Activated CD4-positive, alpha-beta T cell treated with anti-CD3 and anti-CD28 coated beads, Interleukin-2, amount 10 ng/mL, durations not matched to agents 24 days and 14 days (primary cell): ENCODE measurements at regions not wholly inside any gene's neighbourhood (a gene's known extent, or its start where the extent isn't known, plus 50 kb on each side); places are given as distances from the start of the nearest gene placed in this dataset.

ENCODE experiments used
- DNase-seq: peaks from one replicate; pipeline ENCODE4 v3.0.0; 2022
- H3K27ac Mint-ChIP-seq: one replicate; pipeline ENCODE4 v1.8.0; 2022; ENCODE audit warnings: mild to moderate bottlenecking, mixed read lengths
- H3K27me3 Mint-ChIP-seq: one replicate; pipeline ENCODE4 v1.8.0; 2022; ENCODE audit warnings: mixed read lengths
- H3K36me3 Mint-ChIP-seq: one replicate; pipeline ENCODE4 v1.8.0; 2022; ENCODE audit warnings: low read depth, mild to moderate bottlenecking, mixed read lengths
- H3K4me1 Mint-ChIP-seq: one replicate; pipeline ENCODE4 v1.8.0; 2021; ENCODE audit warnings: mixed read lengths
- H3K4me3 Mint-ChIP-seq: one replicate; pipeline ENCODE4 v1.8.0; 2022; ENCODE audit warnings: mild to moderate bottlenecking, moderate library complexity, mixed read lengths
- H3K9me3 Mint-ChIP-seq: one replicate; pipeline ENCODE4 v1.8.0; 2021; ENCODE audit warnings: mixed read lengths
- intact Hi-C: fragments of 100-400 bp; cut with micrococcal nuclease; formaldehyde crosslinking; loops from one replicate; pipeline ENCODE4 v1.15.1; 2023

DNA sequence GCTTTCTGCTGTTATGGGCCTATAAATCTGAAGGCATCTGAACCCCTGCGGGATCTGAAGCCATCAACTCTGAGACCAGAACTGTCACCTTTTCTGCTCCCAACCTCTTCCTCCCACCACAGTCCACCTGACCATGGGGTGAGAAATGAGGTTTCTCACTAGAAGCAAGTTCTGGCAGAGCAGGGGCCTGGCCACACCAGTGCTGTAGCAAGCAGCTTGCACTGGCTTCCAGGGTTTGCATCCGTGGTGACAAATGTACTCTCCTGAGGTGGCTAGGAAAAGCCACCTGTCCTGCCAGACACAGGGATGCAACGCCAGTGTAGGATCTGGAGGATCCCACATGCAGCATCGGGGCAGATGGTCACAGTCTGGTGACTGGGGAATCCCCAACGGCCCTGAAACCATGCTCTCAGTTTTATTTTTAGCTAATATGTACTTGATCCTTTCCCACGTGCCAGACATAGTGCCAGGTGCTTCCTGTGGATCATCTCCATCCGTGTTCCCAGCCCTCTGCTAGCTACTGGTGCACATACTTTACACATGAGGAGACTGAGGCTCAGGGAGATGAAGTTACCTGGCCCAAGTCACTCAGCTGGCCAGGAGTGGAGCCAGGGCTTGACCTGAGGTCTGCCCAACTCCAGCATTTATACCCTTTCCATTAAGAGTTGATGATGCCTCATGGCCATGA lies 122.1 kb upstream of the SPACA1 start:
- intact Hi-C loops: loop anchor here (2.0 to 5.0 kb wide), 2 partner anchors 69 to 533 kb away; no protein-coding TSS in a partner anchor
- no peak for DNase-seq
- Mint-ChIP-seq H3K36me3 (no peaks in the 10 kb centered on the region), H3K9me3 (no peaks in the 10 kb centered on the region), H3K4me3 (no peak overlapping the region), H3K4me1 (peaks cover 5% of the 10 kb centered on the region), H3K27ac (no peak overlapping the region), H3K27me3 (peaks cover 10% of the 10 kb centered on the region)

DNA sequence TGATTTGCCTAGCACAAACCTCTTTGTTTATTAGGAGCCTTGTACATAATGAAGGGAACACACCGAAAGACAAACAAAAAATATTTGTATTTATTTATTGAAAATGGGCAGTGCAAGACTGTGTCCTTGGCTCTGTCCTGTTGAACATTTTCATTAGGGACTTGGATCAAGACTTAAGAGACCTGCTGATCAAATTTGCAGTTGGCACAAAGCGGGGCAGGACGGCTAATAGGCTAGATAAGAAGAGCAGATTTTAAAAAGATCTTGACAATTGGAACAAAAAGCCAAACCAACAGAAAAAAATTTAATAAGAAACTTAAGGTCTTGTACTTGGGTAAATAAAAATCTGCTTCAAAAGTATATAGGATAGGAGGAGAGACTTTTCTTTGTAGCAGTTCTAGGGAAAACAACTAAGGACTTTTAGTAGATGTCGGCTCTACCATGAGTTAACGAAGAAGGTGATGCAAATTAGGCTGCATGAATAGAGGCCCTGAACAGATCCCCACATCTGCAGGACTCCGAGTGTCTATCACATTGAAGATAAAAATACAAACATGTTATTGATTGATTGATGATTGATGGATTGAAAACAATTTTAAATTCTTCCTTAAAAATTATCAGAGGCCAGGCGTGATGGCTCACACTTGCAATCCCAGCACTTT lies 124.1 kb upstream of the SPACA1 start:
- peaks cover 17% of the 10 kb centered on the region for H3K27me3 Mint-ChIP-seq
- peaks cover 5% of the 10 kb centered on the region for H3K4me1 Mint-ChIP-seq
- intact Hi-C loops: loop anchor here (2.0 kb wide), 1 partner anchor 67 kb away; no protein-coding TSS in a partner anchor
- no peaks in the 10 kb centered on the region for H3K36me3 Mint-ChIP-seq
- no peaks in the 10 kb centered on the region for H3K9me3 Mint-ChIP-seq
- no peak overlapping the region for H3K4me3 Mint-ChIP-seq
- no peak overlapping the region for H3K27ac Mint-ChIP-seq
- DNase-seq: no peak

DNA sequence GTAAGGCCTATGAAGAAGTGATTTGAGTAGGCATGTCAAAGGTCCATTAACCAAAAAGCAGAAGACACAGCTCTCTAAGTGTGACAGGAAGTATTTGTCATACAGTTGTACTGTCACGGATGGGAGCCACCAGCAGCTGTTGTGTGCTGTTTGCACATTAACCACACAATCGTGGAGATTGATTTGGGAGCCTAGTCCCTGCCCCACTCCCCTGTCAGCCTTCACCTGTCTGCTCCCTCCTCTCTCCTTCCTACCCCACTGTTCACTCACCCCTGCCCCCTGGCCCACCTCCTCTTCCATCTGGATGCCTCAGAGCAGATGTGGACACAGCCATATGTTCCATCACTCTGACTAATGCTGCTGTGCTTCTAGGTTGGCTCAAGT lies 124.7 kb upstream of the SPACA1 start:
- Mint-ChIP-seq H3K27ac (no peak overlapping the region), H3K27me3 (peaks cover 17% of the 10 kb centered on the region), H3K36me3 (no peaks in the 10 kb centered on the region)

DNA sequence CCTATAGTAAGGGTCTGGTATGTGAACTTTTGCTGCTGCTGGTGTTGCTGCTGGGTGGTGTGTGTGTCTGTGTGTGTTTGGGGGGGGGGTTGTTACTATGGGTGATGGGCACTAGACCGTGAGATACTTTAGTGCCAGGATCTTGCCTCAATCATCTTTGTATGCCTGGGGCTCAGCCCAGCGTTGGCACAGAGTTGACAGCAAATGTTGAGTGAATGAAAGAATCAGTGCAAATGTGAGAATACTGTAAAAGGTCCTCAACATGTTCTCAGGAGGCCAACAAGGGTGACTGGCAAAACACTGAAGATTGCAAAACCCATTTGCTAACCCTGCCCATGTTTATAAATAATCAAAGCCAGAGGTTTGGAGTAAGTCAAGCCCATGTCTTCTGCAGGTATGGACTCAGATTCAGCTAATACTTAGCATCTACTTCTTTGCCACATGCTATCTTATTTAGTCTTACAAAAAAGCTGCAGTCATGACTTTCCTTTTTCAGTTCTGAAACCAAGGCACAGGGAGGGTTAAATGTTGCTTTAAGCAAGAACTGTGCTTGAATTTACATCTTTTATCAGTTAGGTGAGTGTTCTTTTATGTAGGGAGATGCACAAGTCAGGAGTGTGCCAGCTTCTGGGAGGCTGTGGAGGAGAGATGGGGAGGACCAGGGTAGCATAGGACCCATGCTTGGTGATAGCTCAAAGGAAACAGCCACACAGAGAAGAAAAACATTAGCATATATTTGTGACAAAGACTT lies 125.3 kb upstream of the SPACA1 start:
- no peak overlapping the region for H3K4me3 Mint-ChIP-seq
- H3K36me3 Mint-ChIP-seq: no peaks in the 10 kb centered on the region
- DNase-seq: no peak
- peaks cover 17% of the 10 kb centered on the region for H3K27me3 Mint-ChIP-seq
- no peaks in the 10 kb centered on the region for H3K9me3 Mint-ChIP-seq
- H3K4me1 Mint-ChIP-seq: peaks cover 5% of the 10 kb centered on the region
- intact Hi-C loops: no loop called here
- peak overlapping the region; percentile 50 for H3K27ac Mint-ChIP-seq

More for the DNA sequence above, 124.7 kb upstream of the SPACA1 start:
- H3K9me3 Mint-ChIP-seq: no peaks in the 10 kb centered on the region
- no peak overlapping the region for H3K4me3 Mint-ChIP-seq
- H3K4me1 Mint-ChIP-seq: peaks cover 5% of the 10 kb centered on the region
- no peak for DNase-seq
- intact Hi-C loops: no loop called here

DNA sequence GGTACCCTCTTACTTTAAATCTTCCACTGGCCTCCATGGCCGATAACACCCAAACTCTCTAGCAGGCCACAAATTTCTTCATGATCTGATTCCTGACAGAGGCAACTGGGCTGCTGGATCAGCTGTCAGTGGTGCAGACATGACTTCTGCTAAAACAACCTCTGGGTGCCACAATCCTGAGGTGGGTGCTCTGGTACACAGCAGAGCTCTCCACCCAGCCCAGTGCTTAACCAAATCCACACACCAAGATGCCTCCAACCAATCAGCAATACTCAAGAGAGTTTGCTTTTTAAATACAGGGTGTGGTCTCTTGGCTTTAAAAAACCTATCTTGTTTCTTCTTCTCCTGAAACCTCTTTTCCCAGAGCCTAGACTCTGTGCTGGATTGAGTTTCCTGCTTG lies 126.6 kb upstream of the SPACA1 start:
- intact Hi-C loops: no loop called here
- Mint-ChIP-seq H3K27me3 (peaks cover 17% of the 10 kb centered on the region), H3K4me3 (no peak overlapping the region), H3K9me3 (no peaks in the 10 kb centered on the region), H3K27ac (no peak overlapping the region), H3K36me3 (no peaks in the 10 kb centered on the region), H3K4me1 (peaks cover 5% of the 10 kb centered on the region)
- no peak for DNase-seq

DNA sequence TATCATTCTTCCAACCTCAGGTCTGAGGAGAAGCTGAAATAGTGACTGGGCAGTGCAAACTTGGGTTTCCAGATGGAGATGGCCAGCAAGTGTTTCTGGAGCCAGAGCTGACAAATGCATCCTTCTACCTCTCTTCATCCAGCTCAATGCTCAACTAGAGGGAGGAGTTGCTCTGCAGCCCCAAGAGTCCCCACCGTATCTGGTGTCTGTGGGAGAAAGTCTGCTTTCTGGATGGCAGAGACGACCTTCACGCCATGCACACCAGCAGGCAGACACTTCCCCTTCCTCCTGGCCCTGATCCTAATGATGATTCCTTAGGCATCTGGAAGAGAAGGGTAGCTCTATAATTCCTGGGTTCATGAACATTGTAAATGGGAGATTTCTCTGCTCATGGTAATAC lies 127.4 kb upstream of the SPACA1 start:
- no peak for DNase-seq
- peaks cover 5% of the 10 kb centered on the region for H3K4me1 Mint-ChIP-seq
- H3K4me3 Mint-ChIP-seq: no peak overlapping the region
- intact Hi-C loops: no loop called here
- H3K27me3 Mint-ChIP-seq: peaks cover 17% of the 10 kb centered on the region
- H3K27ac Mint-ChIP-seq: no peak overlapping the region
- no peaks in the 10 kb centered on the region for H3K9me3 Mint-ChIP-seq
- no peaks in the 10 kb centered on the region for H3K36me3 Mint-ChIP-seq

DNA sequence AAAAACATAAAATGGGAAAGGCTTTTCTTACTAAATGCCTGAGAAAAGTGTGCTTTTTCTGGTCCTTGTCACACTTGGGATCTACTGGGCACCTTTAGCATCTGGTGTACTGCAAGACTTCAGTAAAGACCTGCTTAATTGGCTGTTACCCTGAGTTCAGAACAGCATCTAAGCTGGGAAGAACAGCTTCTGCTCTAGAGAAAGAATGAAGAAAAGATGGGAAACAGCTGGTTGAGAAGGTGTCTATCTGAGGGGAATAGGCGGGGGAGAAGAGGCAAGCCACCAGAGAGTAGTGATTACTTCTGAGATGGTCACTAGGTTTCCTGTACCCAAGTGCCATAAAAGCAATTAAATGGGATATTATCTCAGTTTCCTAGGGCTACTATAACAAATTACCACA lies 128.2 kb upstream of the SPACA1 start:
- Mint-ChIP-seq H3K27me3 (peaks cover 17% of the 10 kb centered on the region), H3K36me3 (no peaks in the 10 kb centered on the region), H3K4me3 (no peak overlapping the region), H3K9me3 (no peaks in the 10 kb centered on the region), H3K27ac (no peak overlapping the region), H3K4me1 (peaks cover 8% of the 10 kb centered on the region)
- DNase-seq: no peak
- intact Hi-C loops: no loop called here

DNA sequence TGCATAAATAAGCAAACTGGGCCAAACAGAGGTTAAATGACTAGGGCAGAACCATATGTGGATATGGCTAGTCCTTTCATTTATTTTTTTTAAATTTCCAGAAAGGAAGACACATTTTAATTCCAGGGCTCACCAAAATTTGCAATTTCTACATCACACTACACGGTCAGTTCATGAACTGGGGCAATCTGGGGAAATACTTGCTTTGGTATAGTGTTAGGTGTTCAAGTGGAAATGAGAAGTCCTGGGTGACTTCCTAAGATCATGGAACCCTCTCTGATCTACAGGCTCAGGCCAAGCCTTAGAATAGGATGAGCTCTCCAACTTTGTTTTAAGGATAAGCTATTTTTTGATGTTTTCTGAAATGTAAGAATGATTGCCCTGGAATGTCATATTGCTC lies 128.6 kb upstream of the SPACA1 start:
- DNase-seq: no peak
- H3K9me3 Mint-ChIP-seq: no peaks in the 10 kb centered on the region
- H3K4me3 Mint-ChIP-seq: no peak overlapping the region
- no peak overlapping the region for H3K27ac Mint-ChIP-seq
- H3K36me3 Mint-ChIP-seq: no peaks in the 10 kb centered on the region
- peaks cover 8% of the 10 kb centered on the region for H3K4me1 Mint-ChIP-seq
- H3K27me3 Mint-ChIP-seq: peaks cover 18% of the 10 kb centered on the region
- intact Hi-C loops: no loop called here

DNA sequence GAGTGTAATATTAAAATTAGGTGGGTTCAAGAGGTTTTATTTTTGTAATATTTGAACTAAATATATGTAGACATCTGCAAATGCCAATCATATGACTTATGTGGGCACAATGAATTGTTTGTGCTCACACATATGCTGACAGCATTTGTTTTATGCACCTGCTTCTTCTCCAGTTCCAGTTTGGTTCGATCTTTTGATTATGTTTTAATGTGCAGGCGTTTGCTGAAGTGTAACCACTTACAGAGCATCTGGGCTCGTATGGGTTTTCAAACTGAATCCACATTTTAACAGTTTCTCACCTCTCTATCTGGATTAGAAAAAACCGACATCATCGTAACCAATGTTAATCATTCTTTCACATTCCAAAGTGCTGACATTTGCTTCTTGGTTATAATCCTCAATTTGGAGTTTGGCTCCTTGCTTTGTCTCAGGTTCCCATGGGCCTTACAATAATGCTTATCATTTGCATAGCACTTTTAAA lies 129.1 kb upstream of the SPACA1 start:
- Mint-ChIP-seq H3K27me3 (peaks cover 19% of the 10 kb centered on the region), H3K4me3 (no peak overlapping the region), H3K27ac (no peak overlapping the region), H3K4me1 (peaks cover 9% of the 10 kb centered on the region), H3K36me3 (no peaks in the 10 kb centered on the region), H3K9me3 (no peaks in the 10 kb centered on the region)
- intact Hi-C loops: no loop called here
- no peak for DNase-seq

DNA sequence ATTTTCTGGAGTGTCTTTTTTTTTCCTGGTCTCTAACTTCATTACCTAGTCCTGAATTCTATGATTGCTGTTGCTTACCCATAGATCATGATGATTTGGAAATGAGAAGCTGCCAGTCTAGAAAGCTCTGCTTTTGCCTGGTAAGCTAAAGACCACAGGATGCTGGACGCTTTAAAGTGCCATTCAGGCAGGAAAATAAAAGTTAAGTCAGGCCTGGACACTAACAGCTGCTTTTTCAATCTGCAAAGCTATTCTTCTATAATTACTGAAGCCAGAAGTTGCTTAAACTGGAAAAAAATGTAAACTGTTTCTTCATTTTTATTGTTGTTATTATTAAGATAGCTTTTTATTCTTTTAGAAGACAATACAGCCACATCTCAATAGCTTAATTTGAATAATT lies 129.8 kb upstream of the SPACA1 start:
- no peaks in the 10 kb centered on the region for H3K9me3 Mint-ChIP-seq
- intact Hi-C loops: no loop called here
- no peak for DNase-seq
- H3K36me3 Mint-ChIP-seq: no peaks in the 10 kb centered on the region
- H3K27ac Mint-ChIP-seq: no peak overlapping the region
- peaks cover 10% of the 10 kb centered on the region for H3K4me1 Mint-ChIP-seq
- H3K4me3 Mint-ChIP-seq: no peak overlapping the region
- peaks cover 19% of the 10 kb centered on the region for H3K27me3 Mint-ChIP-seq

DNA sequence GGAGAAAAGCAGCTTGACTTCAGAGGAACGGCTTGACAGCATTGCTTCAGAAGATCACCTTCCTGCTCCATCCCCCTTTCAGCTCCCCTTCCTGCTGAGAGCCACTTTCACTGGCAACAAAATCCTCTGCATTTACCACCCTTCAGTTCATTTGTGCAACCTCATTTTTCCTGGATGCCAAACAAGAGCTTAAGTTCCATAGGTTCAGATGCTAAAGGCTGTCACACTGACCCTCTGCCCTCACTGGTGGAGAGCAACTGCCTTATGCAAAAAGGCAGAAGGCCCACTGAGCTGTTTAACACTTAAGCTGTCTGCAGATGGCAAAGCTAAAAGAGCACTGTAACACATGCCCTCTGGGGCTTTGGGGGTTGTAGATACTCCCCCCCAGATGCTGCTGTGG lies 131.2 kb upstream of the SPACA1 start:
- H3K4me3 Mint-ChIP-seq: no peak overlapping the region
- DNase-seq: no peak
- H3K9me3 Mint-ChIP-seq: peaks cover 3% of the 10 kb centered on the region
- H3K27ac Mint-ChIP-seq: no peak overlapping the region
- intact Hi-C loops: no loop called here
- peaks cover 25% of the 10 kb centered on the region for H3K27me3 Mint-ChIP-seq
- H3K36me3 Mint-ChIP-seq: no peaks in the 10 kb centered on the region
- H3K4me1 Mint-ChIP-seq: peaks cover 10% of the 10 kb centered on the region

DNA sequence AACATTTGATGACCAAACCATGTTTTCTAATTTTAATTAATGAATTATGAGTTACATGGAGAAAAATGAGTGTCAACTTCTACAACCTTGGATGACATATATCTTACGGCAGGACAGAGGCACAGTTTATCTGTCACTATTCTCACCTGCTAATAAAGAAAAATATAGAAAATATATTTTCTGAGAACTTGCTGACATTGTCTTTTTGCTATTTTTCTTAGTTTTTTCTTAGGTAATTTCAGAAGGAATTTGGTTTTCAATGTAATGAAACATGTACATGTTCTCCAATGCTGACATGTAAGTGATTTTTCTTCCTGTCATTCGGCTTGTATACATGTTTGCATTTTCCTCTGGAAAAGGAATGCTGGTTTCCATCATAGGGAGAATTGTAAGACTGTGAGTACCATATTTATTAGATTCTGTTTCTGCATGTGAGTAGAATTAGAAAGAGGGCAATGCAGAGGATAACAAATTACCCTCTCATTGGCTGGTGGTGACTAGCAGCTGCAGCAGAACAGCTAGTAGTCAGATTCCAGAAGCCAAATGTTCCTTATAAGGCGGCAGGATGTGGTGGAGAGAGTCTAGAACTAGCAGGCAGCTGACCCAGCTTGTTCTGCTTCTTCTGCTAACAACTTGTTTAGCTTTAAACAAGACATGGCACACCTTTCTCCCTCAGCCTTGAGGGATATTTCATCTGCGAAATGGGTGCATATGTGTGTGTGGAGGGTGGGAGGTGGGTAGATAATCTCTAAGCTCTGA lies 132.8 kb upstream of the SPACA1 start:
- no peak overlapping the region for H3K27ac Mint-ChIP-seq
- DNase-seq: peak; percentile 74
- intact Hi-C loops: no loop called here

DNA sequence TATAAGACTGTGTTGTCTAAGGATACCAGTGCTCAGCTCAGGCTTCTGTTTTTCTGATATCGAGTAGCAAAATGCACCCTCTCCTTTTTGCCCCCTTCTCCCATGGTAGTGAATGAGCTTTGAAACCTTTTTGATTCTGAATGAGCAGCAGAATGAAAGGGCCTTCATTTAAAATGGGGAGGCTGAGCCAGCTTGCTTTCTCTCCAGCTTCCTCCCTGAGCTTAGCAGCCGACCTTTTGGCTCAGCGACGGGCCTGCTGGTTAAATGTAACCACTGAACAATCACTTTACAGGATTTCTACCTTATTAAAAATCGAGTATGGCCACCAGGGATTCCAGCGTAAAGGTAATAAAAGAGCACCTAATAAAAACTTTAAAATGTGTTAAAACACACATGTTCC lies 133.7 kb upstream of the SPACA1 start:
- H3K9me3 Mint-ChIP-seq: peaks cover 3% of the 10 kb centered on the region
- H3K4me1 Mint-ChIP-seq: peaks cover 12% of the 10 kb centered on the region
- no peak overlapping the region for H3K4me3 Mint-ChIP-seq
- H3K27me3 Mint-ChIP-seq: peaks cover 31% of the 10 kb centered on the region
- DNase-seq: no peak
- intact Hi-C loops: no loop called here
- H3K27ac Mint-ChIP-seq: no peak overlapping the region
- H3K36me3 Mint-ChIP-seq: no peaks in the 10 kb centered on the region

More for the DNA sequence above, 132.8 kb upstream of the SPACA1 start:
- H3K27me3 Mint-ChIP-seq: peaks cover 31% of the 10 kb centered on the region
- peaks cover 3% of the 10 kb centered on the region for H3K9me3 Mint-ChIP-seq
- H3K36me3 Mint-ChIP-seq: no peaks in the 10 kb centered on the region
- H3K4me1 Mint-ChIP-seq: peaks cover 10% of the 10 kb centered on the region
- no peak overlapping the region for H3K4me3 Mint-ChIP-seq
